Neural progenitor cell (in vitro differentiated cells): ENCODE measurements at regions not wholly inside any gene's neighbourhood (a gene's known extent, or its start where the extent isn't known, plus 50 kb on each side); places are given as distances from the start of the nearest gene placed in this dataset.

ENCODE experiments used
- EZH2phosphoT487 ChIP-seq: fragments of 200-600 bp; sonication (generic); IDR thresholded peaks from 2 replicates; pipeline ENCODE4 v1.6.1; 2017; ENCODE audit warnings: antibody characterized with exemption
- TF ChIP-seq, protein P1 (sequence below): fragments of 200-600 bp; sonication (generic); IDR thresholded peaks from 2 replicates; pipeline ENCODE4 v1.5.1; 2017; ENCODE audit warnings: antibody characterized with exemption, mild to moderate bottlenecking

DNA sequence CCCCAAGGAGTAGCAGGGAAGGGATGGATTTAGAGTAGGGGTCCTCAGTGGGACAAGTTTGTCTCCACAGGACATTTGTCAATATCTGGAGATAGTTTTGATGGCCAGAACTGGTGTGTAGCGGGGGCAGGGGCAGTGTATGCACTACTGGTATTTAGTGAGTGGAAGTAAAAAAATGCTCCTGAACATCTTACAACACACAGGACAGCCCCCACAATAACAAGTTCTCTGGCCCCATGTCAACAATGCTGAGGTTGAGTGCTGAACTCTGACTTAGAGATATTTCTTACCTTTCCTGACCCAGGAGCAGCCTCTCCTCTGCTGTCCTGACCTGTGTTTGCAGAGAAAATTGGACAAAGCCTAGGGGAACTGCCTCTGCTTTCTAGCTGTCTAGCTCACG is 365.8 kb downstream of the HAPSTR1 start:
- TF ChIP-seq, protein P1, sequence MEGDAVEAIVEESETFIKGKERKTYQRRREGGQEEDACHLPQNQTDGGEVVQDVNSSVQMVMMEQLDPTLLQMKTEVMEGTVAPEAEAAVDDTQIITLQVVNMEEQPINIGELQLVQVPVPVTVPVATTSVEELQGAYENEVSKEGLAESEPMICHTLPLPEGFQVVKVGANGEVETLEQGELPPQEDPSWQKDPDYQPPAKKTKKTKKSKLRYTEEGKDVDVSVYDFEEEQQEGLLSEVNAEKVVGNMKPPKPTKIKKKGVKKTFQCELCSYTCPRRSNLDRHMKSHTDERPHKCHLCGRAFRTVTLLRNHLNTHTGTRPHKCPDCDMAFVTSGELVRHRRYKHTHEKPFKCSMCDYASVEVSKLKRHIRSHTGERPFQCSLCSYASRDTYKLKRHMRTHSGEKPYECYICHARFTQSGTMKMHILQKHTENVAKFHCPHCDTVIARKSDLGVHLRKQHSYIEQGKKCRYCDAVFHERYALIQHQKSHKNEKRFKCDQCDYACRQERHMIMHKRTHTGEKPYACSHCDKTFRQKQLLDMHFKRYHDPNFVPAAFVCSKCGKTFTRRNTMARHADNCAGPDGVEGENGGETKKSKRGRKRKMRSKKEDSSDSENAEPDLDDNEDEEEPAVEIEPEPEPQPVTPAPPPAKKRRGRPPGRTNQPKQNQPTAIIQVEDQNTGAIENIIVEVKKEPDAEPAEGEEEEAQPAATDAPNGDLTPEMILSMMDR = no peak
- no peak for TF ChIP-seq EZH2phosphoT487
